Islet of Langerhans (tissue), 1 donor: ENCODE measurements at regions not wholly inside any gene's neighbourhood (a gene's known extent, or its start where the extent isn't known, plus 50 kb on each side); places are given as distances from the start of the nearest gene placed in this dataset.

Source experiments
- FAIRE-seq: peaks from one replicate; lab custom pipeline; 2011; peaks lifted over from hg19 to GRCh38; lab: Jason Lieb, UNC

DNA sequence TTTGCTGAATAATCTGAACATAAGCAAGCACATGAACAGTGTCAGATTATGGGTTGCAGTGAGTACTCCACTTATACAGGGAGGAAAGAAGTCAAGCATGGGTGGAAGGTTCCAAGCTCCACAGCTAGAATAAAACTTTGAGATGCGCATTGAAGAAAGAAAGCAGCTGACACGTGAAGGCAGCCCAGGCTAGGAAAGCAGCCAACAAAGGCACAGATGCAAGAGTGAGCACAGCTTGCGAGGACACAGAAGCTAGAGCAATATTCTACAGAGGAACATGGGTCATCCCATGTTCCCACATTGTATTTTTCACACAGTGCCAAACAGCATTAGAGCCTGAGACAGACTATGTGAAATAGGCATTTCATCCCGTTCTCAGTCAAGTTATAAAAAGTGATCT is 194.6 kb upstream of the TBX20 start:
- FAIRE-seq: no peak

DNA sequence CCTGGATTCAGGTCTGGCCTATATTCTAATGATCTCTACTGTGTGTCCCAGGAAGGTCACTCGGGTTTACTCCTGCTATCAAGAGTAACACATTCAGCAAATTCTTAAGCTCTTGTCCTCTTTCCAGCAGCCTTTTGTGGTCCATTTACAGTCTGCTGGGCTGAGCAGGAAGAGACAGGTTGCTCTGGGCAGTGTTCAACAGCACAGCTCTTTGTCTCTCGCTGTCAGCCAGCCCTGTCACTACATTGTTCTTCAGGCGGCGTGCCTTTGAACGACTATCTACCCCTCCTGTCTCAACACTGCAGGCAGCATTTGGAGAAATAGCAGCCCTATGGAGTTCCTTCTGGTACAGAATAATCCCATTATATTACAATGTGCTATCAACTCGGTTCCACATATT is 192.2 kb upstream of the TBX20 start:
- FAIRE-seq: no peak

DNA sequence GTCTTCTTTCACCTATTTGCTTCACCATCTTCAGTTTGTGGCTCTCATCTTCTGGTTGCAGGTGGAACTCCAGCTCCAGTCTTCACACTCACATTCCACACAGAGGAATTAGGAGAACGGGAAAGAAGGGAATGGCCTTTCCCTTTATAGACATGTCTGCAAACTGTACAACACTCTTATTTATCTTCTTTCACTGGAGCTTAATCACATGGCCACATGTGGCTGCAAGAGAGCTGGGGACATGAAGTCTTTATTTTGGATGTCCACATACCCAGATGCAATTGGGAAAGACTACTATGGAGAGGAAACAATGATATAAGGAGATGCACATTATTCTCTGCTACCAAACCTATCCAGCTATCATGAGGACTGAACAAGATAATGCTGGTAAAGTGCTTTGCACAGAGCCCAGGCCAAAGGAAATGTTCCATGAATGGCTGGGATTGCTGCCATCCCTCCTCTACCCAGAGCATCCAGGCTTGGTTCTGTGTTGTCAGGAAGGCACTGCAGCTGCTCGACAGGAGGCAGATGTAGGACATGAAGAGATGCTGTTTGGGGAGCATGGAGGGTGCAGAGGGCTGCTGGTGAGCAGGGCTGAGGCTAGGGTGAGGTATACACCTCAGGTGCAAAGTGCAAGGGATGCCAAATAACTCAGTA is 183.8 kb upstream of the TBX20 start:
- no peak for FAIRE-seq

DNA sequence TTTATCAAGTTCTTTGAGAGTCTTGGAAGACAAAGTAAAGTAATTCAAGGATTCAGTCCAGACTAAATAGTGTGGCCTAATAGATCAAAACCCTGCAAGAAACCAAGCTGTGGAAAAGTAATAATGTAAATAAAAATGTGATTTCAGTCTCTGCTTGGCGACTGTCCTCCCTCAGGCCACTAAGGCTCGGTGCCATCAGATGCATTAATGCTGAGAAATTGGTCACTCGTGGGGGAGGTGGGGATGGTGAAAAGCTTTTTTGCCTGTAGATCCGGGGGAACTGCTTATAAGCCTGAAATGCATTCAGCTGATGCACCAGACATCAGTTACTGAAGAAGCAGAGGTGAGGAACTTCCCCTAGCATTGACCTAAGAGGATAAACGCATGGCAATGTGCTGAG is 182.6 kb upstream of the TBX20 start:
- no peak for FAIRE-seq

DNA sequence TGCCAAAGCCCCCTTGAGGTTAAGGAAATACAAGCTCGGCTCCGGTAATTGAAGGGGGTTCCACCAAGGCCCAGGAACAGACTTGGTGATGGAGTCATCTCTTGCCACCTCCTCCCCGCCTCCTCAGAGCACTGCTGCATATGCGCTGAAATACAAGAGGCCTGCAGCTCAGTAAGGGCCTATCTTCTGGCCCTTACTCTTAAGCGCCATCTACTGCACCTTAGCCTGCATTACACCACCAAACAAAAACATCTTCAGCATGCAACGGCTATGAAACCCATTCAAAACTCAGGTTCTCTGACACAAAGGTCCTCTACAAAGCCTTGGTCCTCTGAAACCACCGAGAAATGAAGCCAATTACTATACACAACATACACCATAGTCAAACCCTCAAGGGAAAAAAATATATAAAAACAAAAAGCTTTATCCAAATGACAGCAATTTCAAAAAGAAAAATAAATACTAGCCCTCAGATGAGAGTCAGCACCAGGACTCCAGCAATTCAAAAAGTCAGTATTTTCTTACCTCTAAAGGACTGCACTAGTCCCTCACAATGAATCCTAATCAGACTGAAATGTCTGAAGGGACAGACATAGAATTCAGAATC is 176.8 kb upstream of the TBX20 start:
- no peak for FAIRE-seq

DNA sequence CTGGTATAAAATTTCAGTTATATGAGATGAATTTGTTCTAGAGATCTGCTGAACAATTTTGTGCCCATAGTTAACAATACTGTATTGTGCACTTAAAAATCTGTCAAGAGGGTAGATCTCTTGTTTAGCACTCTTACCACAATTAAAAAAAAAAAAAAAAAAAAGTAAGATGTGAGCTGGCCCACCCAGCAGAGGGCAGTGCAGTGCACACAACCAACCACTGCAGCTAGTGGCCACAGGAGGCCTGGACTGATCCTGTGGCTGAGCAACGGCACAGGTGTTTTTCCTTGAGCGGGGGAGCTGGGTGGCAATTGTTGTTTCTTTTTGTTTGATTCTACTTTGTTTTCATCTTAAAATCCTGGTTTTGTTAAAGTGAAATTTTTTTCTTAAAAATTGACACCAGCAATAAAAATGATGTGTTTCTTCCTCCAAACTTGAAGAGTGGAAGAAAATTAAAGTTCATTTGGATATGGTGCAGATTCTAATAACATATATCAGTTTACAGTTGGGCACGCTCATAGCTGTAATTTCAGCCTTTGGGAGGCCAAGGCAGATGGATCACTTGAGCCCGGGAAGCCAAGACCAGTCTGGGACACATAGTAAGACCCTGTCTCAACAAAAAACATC is 171.1 kb upstream of the TBX20 start:
- FAIRE-seq: no peak

DNA sequence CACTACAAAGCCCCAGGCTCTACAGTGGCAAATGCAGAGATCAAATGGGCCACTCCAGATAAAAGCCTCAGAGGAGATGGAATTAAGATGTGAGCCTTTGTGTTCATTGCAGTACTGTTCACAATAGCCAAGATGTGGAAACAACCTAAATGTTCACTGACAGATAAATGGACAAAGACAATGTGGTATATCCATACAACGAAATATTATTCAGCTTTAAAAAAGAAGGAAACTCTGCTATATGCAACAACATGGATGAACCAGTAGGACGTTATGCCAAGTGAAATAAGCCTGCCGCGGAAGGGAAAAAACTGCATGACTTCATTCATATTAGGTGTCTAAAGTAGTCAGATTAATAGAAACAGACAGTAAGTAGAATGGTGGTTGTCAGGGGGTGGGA is 170.5 kb upstream of the TBX20 start:
- FAIRE-seq: no peak

DNA sequence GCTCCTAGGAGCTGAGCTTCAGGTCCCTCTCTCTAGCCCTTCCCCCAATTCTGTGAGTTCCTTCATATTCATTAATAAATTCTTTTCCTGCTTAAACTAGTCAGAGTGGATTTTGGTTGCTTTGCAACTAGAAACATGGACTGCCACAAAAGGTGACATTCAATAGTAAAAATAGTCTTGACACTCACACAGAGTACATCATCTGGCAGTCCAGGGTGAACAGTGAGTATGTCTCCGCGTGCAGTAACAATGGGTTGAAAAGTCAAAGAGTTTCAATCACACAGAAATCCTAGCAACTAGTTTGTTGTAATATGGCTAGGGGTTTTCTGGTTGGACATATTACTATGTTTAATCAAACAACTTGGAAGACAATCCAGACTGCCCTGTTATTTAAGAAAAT is 168.8 kb upstream of the TBX20 start:
- no peak for FAIRE-seq

DNA sequence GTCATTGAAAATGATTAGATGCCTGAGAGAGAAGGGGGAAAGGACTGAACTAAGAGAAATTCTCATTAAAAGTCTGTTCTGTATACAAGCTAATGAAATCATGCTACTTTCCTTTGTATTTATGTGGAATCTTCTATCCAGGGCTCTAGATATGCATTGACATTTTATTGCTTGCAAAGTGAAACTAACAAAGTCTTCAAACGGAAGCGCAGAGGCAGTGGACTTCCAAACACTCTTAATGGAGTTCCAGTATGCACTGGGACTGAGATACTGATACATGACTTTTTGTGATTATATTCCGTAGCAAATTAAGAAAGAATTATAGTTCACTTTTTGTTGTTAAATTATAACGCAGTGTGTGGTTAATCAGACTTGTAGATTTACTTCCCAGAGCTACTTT is 166.8 kb upstream of the TBX20 start:
- FAIRE-seq: no peak

DNA sequence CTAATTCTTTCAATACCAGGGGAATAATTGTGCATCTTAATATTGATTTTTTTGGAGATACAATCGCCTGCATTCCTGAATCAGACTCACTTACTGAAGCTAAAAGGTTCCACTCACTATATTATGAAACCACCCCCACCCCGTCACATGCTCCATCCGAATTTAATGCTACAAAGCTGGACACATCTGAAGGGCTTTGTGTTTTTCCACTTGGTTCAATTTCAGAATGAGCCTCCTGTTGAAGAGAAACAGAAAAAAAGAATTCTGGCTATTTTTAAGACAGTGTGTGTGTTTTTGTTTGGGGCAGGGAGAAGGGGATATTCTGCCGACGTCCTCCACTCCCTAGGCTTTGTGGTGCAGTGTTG is 165.5 kb upstream of the TBX20 start:
- no peak for FAIRE-seq

DNA sequence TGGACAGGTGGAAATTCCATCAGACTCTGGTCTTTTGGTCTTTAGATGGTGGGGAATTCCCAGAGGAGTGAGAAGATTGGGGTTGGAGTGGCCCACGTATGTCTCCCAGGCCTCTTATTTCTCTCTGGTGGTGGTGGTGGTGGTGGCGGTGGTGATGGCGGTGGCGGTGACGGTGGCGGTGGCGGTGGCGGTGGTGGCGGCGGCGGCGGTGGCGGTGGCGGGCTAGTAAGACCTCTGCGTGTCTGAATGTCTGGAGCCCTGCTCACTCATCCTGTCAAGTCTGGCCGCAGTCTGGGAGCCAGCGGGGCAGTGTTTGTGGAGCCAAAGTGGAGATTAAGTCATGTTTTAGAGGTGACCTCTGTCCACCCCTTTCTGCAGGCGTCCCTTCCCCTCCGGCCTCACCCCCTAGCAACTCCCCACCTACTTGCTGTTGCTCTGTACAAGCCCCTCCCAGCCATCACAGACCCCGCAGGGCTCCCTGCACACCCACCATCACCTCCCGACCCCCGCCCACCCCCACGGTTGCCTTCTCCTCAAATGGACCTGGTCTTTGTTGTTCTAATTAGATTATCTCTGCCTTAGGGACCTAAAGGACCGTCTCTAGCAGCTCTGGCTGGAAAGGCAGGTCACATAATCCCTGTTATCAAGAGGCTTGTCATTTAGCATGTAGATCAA is 165.0 kb upstream of the TBX20 start:
- FAIRE-seq: no peak

DNA sequence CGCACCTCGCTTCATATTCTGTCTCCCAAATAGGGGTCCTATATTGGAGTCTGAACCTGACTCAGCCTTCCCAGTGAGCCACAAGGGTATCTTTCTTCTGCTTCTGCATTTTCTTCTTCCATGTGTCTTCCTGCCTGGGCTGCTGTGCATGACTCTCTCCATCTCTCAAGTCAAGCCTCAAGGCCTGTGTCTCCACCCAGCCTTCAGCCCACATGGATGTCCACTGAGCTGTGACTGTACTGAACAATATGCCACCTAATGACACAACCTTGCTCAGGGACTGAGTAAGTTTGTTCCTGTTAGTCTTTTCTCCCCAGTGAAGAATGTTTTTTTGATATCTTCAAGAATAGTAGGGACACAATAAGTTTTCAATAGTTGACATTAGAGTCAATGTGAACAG is 162.7 kb upstream of the TBX20 start:
- FAIRE-seq: no peak

DNA sequence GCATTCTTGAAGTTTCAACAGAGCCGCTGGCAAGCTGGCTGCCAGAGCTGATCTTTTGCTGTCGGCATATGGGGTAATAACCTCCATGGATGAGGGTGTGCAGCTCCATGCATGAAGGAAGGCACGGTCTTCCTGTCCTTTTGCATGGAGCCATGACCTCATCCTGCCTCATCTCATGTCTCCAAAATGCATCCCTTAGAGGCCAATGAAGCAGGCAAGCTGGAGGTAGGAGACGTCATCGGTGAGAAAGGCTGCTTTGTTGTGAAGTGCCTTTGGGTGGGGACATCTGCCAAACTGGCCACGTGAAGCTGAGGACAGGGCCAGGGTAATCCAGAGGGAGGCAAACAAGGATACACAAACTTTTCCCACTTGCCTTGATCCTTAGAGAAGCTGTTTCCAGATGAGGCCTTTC is 161.5 kb upstream of the TBX20 start:
- no peak for FAIRE-seq

DNA sequence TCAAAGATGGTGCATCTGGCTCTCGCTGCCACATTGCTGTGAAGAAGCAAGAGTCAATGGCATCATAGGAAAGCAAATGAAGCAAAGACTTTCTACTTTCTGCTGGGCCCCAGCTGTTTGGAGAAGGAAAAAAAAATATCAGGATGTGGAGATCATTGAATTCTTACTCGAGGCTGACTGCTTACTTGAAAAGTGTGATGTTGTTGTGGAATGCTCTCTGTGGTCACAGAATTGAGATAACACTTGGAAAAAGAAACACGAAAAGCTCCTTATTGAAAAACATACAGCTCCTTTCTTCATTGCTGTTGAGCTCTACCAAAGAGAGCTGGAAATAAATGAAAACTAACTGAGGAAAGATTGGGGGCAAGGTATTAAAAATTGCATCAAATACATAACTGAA is 157.4 kb upstream of the TBX20 start:
- FAIRE-seq: no peak

DNA sequence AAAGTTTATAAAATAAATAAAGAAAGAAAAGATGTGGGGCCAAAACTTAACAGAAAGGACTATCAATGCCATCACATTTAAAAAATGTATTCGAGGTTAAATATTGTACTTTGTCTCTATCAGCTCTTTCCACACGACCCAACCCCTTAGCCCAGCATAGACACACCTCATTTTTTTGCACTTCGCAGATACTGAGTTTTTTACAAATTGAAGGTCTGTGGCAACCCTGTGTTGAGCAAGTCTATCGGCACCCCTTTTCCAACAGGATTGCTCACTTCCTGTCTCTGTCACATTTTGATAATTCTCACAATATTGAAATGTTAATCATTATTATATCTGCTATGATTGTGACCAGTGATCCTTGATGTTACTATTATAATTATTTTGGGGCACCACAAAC is 151.6 kb upstream of the TBX20 start:
- FAIRE-seq: no peak

DNA sequence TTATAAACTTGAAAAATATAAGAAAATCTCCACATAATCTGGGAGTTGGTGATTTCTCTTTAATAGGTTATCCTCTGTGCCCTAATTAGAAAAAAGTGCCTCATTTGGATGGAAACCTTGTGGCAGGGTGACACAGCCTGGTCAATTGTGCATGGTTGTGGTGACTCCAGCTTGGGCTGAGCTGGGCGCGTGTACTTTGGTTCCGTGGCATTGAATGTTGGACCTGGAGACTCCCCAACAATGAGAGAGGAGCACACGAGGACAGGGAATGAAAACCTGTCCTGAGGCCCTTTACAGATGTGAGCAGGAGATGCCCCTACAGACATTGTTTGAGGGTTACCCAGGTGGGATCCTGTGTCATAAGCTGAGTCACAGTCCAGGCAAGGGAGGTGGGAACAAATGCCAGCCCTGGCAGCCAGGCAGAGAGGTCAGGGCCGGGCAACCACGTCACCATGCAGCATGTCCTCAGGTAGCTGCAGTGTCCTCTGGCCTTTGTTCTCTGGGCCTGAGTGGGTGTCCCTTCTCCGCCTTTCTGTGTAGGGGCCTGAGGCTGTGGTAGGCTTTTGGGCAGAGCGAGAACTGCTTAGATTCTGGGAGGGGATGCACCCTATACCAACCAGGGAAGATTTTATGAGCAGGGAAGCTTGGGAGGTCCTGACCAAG is 147.4 kb upstream of the TBX20 start:
- FAIRE-seq: no peak

DNA sequence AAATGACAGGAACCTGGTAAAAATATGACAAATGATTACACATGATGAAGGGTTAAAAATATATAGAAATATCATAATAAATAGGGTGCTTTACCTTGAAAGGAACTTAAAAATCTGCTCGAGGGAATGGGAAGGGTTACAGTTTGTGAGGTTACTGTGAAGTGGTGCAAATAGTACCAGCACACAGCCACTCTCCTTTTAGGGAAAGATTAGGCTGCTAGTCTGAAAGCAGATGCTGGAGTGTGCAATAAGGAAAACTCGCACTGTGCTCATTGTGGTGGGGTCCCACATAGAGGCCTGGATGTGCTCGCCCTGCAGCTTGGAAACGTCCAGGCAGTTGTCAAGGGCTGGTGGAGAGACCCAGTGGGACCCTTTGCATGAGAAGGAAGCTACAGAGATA is 145.9 kb upstream of the TBX20 start:
- no peak for FAIRE-seq

DNA sequence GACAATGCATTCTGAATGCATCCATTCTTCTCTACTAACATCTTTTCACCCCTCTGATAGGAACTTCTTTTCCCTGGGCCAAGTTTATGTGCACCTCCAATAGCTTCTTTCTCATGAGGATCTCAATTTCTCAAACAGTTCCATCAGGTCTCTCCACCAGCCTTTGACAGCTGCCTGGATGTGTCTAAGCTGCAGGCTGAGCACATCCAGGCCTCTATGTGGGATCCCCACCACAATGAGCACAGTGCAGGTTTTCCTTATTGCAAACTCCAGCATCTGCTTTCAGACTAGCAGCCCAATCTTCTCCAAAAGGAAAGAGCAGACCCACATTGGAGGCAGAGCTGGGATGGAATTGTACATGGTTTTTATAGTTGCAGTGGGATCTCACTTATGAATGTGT is 145.3 kb upstream of the TBX20 start:
- no peak for FAIRE-seq

DNA sequence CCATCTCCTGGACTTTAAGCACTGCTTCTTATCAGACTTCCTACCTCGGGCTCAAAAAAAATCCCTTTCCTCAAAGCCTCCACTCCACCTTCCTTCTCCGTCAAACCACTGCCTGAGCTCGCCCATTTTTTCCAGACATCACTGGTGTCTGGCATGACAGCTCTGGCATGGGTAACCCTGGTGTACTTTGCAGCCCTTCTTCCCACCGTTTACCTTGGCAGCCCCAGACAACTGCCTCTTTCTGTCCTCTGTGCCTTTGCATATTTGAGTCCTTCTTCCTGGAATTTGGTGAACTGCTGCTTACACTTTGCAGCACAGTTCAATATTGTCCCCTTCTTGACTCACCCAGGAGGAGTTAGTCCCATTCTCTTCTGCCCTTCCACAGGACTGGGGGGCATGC is 144.6 kb upstream of the TBX20 start:
- no peak for FAIRE-seq

DNA sequence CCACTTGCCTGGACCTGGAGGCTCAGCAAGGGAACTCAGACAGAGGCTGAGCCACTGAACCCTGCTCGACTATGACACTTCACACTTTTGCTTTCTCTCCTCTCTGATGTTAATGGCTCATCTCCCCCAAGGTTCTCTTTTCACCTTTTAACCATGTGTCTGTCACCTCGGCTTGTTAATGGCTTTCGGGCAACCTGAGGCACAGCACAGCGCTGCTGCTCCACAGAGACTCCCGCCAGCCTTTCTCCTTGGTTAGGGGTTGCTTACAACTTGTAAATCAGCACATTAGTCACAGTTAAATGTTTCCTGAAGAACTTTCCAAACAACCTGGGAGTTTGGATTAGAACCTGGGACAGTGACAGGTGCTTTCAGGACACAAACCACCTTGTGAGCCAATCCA is 136.2 kb upstream of the TBX20 start:
- no peak for FAIRE-seq

DNA sequence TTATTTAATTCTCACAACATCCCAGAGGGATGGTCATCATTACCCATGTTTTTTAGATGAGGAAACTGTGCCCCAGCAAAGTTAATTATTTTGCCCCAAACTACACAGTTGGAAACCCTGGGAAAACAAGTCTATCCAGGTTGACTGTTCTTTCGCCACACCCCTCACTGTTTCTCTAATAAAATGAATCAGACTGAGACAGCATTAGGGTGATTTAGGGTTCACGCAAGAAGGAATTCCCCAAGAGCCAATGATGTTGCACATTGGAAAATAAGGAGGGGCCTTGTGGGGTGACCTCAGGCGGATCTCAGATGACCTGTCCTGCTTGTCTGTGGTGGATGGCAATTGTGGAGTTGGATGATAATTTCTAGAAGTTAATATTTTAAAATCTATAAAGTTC is 135.7 kb upstream of the TBX20 start:
- FAIRE-seq: no peak

DNA sequence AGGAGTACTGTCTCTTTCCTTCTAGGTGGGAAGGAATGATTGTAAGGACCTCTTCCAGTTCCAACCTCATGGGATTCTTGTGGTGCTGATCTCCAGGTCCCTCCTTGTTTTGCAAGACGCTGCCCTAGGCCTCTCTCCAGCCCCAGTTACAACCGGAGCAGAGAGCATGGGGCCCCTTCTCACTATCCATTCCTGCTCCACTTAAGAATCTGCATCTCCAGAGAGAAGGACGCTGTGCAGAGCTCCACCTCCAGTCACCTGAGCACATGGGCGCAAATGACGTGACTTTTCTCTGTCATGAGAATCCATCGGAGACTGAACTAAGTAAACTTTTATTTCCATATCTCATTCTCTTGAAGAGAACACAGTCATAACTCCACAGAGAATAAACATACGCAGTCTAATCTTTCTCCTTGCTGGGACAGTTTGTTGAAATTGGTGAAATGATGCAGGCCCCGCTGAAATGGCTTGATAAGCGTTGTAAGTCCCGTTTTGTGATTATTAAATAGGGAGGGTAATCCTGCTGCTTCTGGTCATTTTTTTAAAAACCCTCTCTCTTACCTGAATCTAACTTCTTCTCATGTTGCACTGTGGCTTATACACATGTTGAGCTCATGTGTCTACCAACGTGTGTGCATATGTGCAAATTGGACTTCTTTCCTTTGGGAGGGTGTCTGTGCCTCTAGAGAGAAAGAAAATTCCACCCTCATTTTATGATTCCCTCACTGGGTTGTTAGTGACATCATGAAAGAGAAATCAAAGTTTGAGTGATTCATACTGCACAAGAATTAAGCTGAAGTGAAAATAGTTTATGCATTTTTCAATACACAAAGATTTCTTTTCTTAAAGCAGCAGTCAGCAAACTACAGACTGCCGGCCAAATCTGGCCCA is 133.2 kb upstream of the TBX20 start:
- no peak for FAIRE-seq
